Left ventricle myocardium inferior (tissue), 1 donor: ENCODE measurements at regions not wholly inside any gene's neighbourhood (a gene's known extent, or its start where the extent isn't known, plus 50 kb on each side); places are given as distances from the start of the nearest gene placed in this dataset.

Experiments used
- DNase-seq: peaks from one replicate; pipeline ENCODE4 v3.0.0-alpha.2; 2020
- H3K27ac ChIP-seq: fragments of 200-600 bp; replicated peaks from 2 replicates; pipeline ENCODE4 v1.8.0; 2021
- H3K27me3 ChIP-seq: fragments of 200-600 bp; 2 replicates; pipeline ENCODE4 v1.8.0; 2021; ENCODE audit warnings: low read depth
- H3K36me3 ChIP-seq: fragments of 200-600 bp; 2 replicates; pipeline ENCODE4 v1.8.0; 2021
- H3K4me1 ChIP-seq: fragments of 200-600 bp; 2 replicates; pipeline ENCODE4 v1.8.0; 2021
- H3K4me3 ChIP-seq: fragments of 200-600 bp; 2 replicates; pipeline ENCODE4 v1.8.0; 2021; ENCODE audit warnings: mild to moderate bottlenecking, moderate library complexity
- H3K9me3 ChIP-seq: fragments of 200-600 bp; replicated peaks from 2 replicates; pipeline ENCODE4 v1.8.0; 2021
- CTCF ChIP-seq: fragments of 200-600 bp; IDR thresholded peaks from 2 replicates; pipeline ENCODE4 v1.8.0; 2021; ENCODE audit warnings: antibody characterized with exemption, mild to moderate bottlenecking, borderline replicate concordance
- intact Hi-C: fragments of 100-400 bp; cut with micrococcal nuclease; formaldehyde crosslinking; loops from one replicate; pipeline ENCODE4 v1.11.0; 2022
- donor health status: DM: no; HTN: yes; CAD: no; lungs with severe emphysema.

DNA sequence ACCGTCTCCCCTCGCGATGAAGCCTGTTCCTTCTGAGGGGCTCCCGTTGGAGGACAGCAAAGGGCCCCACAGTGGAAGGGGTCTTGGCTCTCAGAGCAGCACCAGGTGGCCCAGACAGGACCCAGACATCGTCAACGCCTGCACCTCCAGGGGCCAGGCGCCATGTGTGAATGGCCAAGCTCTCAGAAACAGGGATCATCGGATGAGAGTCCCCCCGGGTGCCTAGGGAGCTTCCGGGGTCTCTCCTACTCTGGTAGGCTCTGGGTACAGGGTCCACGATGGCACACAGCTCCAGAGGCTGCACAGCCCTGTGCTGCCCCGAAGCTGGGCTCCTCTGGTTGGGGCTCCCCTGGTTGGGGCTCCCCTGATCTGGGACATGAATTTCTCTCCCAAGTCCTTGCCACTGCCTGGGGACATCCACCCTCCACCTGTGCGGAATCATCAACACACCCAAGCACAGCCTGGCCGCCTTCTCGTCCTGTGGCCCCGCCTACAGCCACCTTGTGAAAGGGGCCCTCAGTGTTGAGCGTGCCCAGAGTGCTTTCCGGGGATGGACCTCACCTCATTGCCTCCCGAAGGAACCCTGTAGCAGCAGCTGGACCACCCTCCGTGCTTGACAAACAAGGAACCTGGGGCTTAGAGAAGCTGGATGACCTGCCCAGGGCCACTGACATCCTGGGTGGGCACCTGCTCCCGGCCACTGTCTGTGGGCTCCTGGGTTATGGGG is 929.0 kb downstream of the BRD1 start:
- no peaks in the 10 kb centered on the region for H3K9me3 ChIP-seq
- H3K4me1 ChIP-seq: no peaks in the 10 kb centered on the region
- DNase-seq: no peak
- no peaks in the 10 kb centered on the region for H3K36me3 ChIP-seq
- no peak for TF ChIP-seq CTCF
- H3K27ac ChIP-seq: no peak overlapping the region
- H3K27me3 ChIP-seq: peaks cover 39% of the 10 kb centered on the region
- H3K4me3 ChIP-seq: no peak overlapping the region
- intact Hi-C loops: no loop called here

DNA sequence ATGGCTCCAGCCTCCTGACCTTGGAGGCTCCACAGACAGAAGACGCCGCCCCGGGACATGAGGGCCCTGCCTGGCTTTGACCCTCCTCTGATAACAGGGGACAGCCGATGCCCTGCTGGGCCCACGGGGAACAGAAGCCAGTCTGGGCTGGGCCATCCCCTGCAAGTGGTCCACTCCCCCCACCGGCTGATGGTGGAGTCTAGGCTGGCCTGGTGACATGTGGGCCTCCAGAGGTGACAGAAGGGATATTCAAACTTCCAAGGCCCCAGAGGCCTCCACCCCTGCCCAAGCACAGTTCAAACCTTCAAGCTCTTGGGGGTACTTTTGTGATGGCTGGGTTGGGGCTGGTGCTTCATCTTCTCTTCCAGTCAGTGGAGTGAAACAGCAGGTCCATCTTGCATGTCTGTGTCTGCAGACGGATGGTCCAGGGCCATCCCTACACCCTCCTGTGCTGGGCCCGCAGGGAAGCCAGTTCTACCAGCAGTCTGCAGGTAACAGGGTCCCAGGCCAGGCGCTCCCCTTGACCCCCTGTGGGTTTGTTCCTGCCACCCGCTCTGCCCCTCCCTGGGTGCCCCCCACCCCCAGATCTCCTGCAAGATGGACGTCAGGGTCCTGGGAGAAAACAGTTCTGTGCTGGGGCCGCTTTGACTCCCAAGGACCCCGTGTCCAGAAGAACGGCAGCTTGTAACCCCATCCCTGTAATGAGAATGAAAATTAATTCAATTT is 929.9 kb downstream of the BRD1 start:
- Histone ChIP-seq H3K9me3 (no peaks in the 10 kb centered on the region), H3K27me3 (peaks cover 48% of the 10 kb centered on the region), H3K36me3 (no peaks in the 10 kb centered on the region), H3K27ac (no peak overlapping the region), H3K4me1 (no peaks in the 10 kb centered on the region), H3K4me3 (no peak overlapping the region)
- intact Hi-C loops: no loop called here
- DNase-seq: no peak
- no peak for TF ChIP-seq CTCF

- no peak for TF ChIP-seq CTCF
- DNase-seq: no peak
- H3K27me3 ChIP-seq: peaks cover 54% of the 10 kb centered on the region
- intact Hi-C loops: no loop called here
- H3K27ac ChIP-seq: no peak overlapping the region
- no peak overlapping the region for H3K4me3 ChIP-seq
- peaks cover under 1% of the 10 kb centered on the region for H3K9me3 ChIP-seq
- H3K36me3 ChIP-seq: no peaks in the 10 kb centered on the region
- no peaks in the 10 kb centered on the region for H3K4me1 ChIP-seq
These were observed 930.7 kb downstream of the BRD1 start for GRCh38 chr22:48896766-48897644.

DNA sequence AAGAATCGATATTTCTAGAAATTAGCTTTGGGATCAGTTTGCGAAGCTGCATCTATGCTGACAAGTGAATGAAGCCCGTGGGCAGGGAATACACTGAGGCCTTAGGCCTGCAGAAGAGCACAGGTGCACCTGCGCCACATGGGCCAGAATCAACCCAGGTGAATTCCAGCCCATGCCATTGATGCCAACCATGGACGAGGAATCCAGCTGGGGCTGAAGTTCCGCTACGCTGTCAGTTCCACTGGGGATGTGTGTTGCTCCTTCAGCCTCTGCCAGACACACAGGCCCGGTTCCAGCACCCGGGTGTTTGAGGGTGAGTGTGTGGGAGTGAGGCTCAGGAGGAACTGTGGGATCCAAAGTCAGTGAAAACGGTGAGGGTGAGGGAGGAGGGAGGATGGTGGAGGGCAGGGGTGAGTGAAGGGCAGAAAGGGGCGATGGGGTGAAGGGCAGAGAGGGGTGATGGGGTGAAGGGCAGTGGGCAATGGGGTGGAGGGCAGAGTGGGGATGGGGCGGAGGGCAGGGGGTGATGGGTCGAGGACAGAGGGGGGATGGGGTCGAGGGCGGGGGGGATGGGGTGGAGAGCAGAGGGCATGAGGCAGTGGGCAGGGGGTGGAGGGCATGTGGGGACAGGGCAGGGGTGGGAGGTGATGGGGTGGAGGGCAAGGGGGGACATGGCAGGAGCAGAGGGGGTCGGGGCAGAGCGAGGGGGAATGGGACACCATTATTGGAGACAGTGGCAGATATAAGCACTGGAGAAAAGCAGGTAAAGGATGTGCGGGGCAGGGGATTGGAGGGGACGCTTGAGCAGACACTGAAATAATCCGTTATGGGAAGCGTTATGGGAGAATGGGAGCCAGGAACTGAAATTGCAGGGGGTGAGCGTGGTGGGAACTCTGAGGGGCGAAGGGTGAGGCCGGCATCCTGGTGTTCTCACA is 931.6 kb downstream of the BRD1 start:
- Histone ChIP-seq H3K27ac (no peak overlapping the region), H3K27me3 (peaks cover 63% of the 10 kb centered on the region)
- no peak for DNase-seq

More for the DNA sequence above, 931.6 kb downstream of the BRD1 start:
- Histone ChIP-seq H3K4me1 (no peaks in the 10 kb centered on the region), H3K9me3 (peaks cover 9% of the 10 kb centered on the region), H3K36me3 (no peaks in the 10 kb centered on the region), H3K4me3 (no peak overlapping the region)
- TF ChIP-seq CTCF: no peak
- intact Hi-C loops: no loop called here
